ENCODE measurements at regions not wholly inside any gene's neighbourhood (a gene's known extent, or its start where the extent isn't known, plus 50 kb on each side); places are given as distances from the start of the nearest gene placed in this dataset.
"Not testable (repeated sequence)": the region's sequence is repeated elsewhere in the genome, so short reads cannot be mapped to it uniquely, and the experiment has no call there.

- no peak for DNase-seq (ENCODE audit: low read depth in 3 of 3, low spot score in 2 of 3)
Observed at GRCh38 chr6:66578362-66578761, 871.3 kb upstream of the EYS start.

GRCh38 chr6:66568271-66568670, 861.2 kb upstream of the EYS start:
- no peak for DNase-seq (ENCODE audit: low read depth in 3 of 3, low spot score in 2 of 3)

- DNase-seq (ENCODE audit: low read depth in 3 of 3, low spot score in 2 of 3) = no peak
Observed at GRCh38 chr6:66561479-66561878, 854.5 kb upstream of the EYS start.

GRCh38 chr6:66558189-66558588, 851.2 kb upstream of the EYS start:
- no peak for DNase-seq (ENCODE audit: low read depth in 3 of 3, low spot score in 2 of 3)

GRCh38 chr6:66556936-66557335, 849.9 kb upstream of the EYS start:
- DNase-seq (ENCODE audit: low read depth in 3 of 3, low spot score in 2 of 3) = no peak

- DNase-seq (ENCODE audit: low read depth in 3 of 3, low spot score in 2 of 3) = no peak
Observed at GRCh38 chr6:66555082-66555481, 848.1 kb upstream of the EYS start.

- no peak for DNase-seq (ENCODE audit: low read depth in 3 of 3, low spot score in 2 of 3)
Observed at GRCh38 chr6:66553441-66553840, 846.4 kb upstream of the EYS start.

DNA sequence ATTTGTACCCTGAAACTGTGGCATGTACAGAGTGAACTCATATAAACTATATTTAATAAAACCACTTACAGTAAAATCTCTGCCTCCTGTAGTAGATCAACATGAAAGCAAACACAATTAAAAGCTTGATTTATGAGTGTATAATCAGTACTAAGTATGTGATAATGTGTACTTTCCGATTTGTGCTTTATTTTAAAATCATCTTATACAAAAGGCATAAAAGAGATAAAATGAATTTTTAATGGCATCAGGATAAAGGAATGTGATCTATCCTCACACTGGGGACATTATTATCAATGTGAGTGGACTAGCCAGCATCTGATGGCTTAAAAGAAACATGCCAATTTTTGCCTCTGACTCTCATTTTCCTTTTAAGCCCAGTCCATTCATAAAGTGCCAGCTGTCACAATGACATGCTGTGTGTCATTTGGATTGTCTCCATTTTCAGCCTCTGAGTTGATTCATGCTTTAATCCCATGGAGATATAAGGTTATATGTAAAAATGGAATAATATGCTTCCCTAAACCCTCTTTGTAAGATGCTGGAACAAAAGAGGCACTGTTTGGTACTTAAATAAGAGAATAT, 831.6 kb upstream of the EYS start:
- DNase-seq (ENCODE audit: low read depth in 3 of 3, low spot score in 2 of 3) = no peak

DNA sequence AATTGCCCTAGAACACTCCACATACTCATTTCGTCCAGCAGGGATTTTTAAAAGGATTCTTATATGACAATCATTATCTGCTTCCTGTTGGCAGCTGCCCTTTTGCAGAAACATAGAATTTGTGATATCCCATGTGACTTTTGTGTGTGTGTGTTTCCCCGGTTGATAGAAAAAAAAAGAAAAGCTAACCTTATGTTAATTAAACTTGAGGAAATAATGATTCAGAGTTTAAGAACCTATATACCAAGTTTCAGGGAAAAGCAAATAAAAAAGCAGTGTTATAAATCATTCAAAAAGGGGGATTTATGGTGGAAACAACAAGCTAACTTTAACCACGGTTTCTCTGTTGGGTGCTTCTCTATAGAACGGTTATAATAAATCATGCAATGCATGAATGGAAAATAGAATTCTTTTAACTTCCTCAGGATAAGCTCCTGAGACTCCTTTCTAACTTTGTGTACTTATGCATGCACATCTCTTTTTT, 826.9 kb upstream of the EYS start:
- DNase-seq (ENCODE audit: low read depth in 3 of 3, low spot score in 2 of 3) = no peak

GRCh38 chr6:66526061-66526460, 819.0 kb upstream of the EYS start:
- no peak for DNase-seq (ENCODE audit: low read depth in 3 of 3, low spot score in 2 of 3)

DNA sequence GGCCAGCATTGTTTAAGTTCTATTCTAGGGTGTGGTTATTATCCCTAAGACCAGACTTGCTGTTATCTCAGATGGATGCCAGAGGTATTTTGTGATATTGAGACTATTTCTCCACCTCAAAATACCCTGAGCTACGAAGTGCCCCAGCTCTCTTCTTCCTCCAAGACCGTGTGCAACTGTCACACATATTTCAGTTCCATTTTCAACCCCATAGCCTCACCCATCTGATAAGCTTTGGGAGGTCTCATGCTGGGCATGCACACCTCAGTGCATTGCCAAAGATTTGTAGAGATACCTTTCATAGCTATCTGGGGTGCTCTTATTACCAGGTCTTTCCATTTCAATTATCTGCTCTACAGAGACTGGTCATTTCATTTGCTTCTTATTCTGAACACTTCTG, 815.8 kb upstream of the EYS start:
- no peak for DNase-seq (ENCODE audit: low read depth in 3 of 3, low spot score in 2 of 3)

DNA sequence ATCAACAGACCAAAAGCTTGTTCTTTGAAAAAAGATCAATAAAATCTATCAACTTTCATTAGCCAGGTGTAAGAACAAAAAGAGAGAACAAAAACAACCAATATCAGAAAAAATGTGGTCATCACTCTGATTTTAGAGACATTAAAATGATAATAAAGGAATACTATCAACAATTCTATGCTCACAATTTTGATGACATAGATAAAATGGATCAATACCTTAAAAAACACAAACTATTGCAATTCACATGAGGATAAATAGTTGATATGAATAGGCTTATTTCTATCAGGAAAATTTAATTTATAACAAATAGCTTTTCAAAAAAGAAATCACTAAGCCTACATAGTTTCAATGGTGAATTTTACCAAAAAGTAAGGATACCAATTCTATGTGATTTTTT, 809.4 kb upstream of the EYS start:
- DNase-seq (ENCODE audit: low read depth in 3 of 3, low spot score in 2 of 3) = no peak

- DNase-seq (ENCODE audit: low read depth in 3 of 3, low spot score in 2 of 3) = no peak
Observed at GRCh38 chr6:66508433-66508832, 801.4 kb upstream of the EYS start.

- DNase-seq (ENCODE audit: low read depth in 3 of 3, low spot score in 2 of 3) = no peak
Observed at GRCh38 chr6:66499851-66500250, 792.8 kb upstream of the EYS start.

GRCh38 chr6:66496659-66497058, 789.6 kb upstream of the EYS start:
- DNase-seq (ENCODE audit: low read depth in 3 of 3, low spot score in 2 of 3) = no peak

- DNase-seq (ENCODE audit: low read depth in 3 of 3, low spot score in 2 of 3) = not testable (repeated sequence)
Observed at GRCh38 chr6:66494643-66495042, 787.6 kb upstream of the EYS start.

GRCh38 chr6:66489269-66489987, 782.4 kb upstream of the EYS start:
- no peak for DNase-seq (ENCODE audit: low read depth in 3 of 3, low spot score in 2 of 3)

GRCh38 chr6:66481216-66481615, 774.2 kb upstream of the EYS start:
- no peak for DNase-seq (ENCODE audit: low read depth in 3 of 3, low spot score in 2 of 3)

DNA sequence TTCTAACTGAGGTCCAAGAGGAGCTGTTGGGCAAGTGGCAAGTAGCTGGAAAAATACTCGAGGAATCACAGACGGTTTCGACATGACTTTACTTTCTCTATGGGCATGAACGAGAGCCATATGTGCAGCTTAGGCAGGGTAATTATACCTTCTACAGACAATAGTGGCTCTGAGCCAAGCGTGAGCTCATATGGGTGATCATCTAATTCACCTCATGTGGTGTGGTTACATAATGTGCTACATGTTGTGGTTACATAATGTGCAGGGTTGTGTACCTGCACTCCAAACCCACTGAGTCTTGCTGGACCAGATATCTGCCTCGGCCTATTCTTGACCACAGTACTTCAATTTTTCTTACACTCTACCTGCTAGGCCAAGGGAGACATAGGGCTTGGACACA, 771.7 kb upstream of the EYS start:
- no peak for DNase-seq (ENCODE audit: low read depth in 3 of 3, low spot score in 2 of 3)

GRCh38 chr6:66435321-66435720, 728.3 kb upstream of the EYS start:
- no peak for DNase-seq (ENCODE audit: low read depth in 3 of 3, low spot score in 2 of 3)

GRCh38 chr6:66429210-66429609, 722.2 kb upstream of the EYS start:
- DNase-seq (ENCODE audit: low read depth in 3 of 3, low spot score in 2 of 3) = peak in 2 of 3 donors; percentile 12 to 33

- DNase-seq (ENCODE audit: low read depth in 3 of 3, low spot score in 2 of 3) = no peak
Observed at GRCh38 chr6:66423047-66423446, 716.0 kb upstream of the EYS start.

DNA sequence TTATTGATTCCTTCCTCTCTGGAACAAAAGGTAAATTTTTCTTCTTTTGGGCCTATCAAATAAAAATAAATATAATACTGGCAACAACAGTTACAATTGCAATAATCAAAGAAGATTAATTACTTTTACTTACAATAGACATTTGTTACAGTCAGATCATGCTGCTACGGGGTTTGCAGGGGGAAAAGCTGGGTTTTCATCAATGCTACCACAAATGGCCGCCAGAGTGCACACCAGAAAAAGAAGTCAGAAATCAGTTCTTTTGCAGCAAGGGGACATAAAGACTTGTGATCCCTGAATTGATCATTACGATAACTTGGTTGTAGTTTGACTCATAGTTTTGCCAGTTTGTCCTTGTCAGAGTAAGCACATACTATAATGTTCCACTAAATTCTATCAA, 714.5 kb upstream of the EYS start:
- no peak for DNase-seq (ENCODE audit: low read depth in 3 of 3, low spot score in 2 of 3)

Data from right renal cortex interstitium (tissue), 3 donors.